Activated T-cell treated with anti-CD3 and anti-CD28 coated beads, Interleukin-2, amount 50 U/mL, for 48 hours (primary cell): ENCODE measurements at regions not wholly inside any gene's neighbourhood (a gene's known extent, or its start where the extent isn't known, plus 50 kb on each side); places are given as distances from the start of the nearest gene placed in this dataset.
"Not testable (repeated sequence)": the region's sequence is repeated elsewhere in the genome, so short reads cannot be mapped to it uniquely, and the experiment has no call there.

Source experiments
- DNase-seq, 2 experiments: peaks; one replicate each; pipeline ENCODE4 v3.0.0-alpha.2; 2020

GRCh38 chr2:4745056-4745991 lies 946.9 kb upstream of the SOX11 start:
- no peak for DNase-seq

- no peak for DNase-seq
Observed at GRCh38 chr2:4753721-4754120, 938.5 kb upstream of the SOX11 start.

GRCh38 chr2:4762951-4763376 lies 929.2 kb upstream of the SOX11 start:
- no peak for DNase-seq

- no peak for DNase-seq
Observed at GRCh38 chr2:4765787-4766530, 926.2 kb upstream of the SOX11 start.

GRCh38 chr2:4775668-4776067 lies 916.5 kb upstream of the SOX11 start:
- DNase-seq: no peak

GRCh38 chr2:4780679-4781078 lies 911.5 kb upstream of the SOX11 start:
- no peak for DNase-seq

- no peak for DNase-seq
Observed at GRCh38 chr2:4782647-4783046, 909.5 kb upstream of the SOX11 start.

- DNase-seq: no peak
Observed at GRCh38 chr2:4791488-4791887, 900.7 kb upstream of the SOX11 start.

- no peak for DNase-seq
Observed at GRCh38 chr2:4792126-4792525, 900.1 kb upstream of the SOX11 start.

GRCh38 chr2:4803396-4803795 lies 888.8 kb upstream of the SOX11 start:
- no peak for DNase-seq

GRCh38 chr2:4814137-4814536 lies 878.0 kb upstream of the SOX11 start:
- not testable (repeated sequence) for DNase-seq

GRCh38 chr2:4827836-4828235 lies 864.3 kb upstream of the SOX11 start:
- DNase-seq: no peak

- DNase-seq: no peak
Observed at GRCh38 chr2:4828682-4829374, 863.4 kb upstream of the SOX11 start.

GRCh38 chr2:4831751-4832150 lies 860.4 kb upstream of the SOX11 start:
- DNase-seq: no peak

GRCh38 chr2:4832642-4833041 lies 859.5 kb upstream of the SOX11 start:
- no peak for DNase-seq

GRCh38 chr2:4838626-4839025 lies 853.6 kb upstream of the SOX11 start:
- no peak for DNase-seq

- DNase-seq: no peak
Observed at GRCh38 chr2:4840791-4841190, 851.4 kb upstream of the SOX11 start.

- no peak for DNase-seq
Observed at GRCh38 chr2:4844881-4845280, 847.3 kb upstream of the SOX11 start.

- no peak for DNase-seq
Observed at GRCh38 chr2:4862031-4862430, 830.2 kb upstream of the SOX11 start.

- no peak for DNase-seq
Observed at GRCh38 chr2:4866198-4866597, 826.0 kb upstream of the SOX11 start.

GRCh38 chr2:4868466-4868865 lies 823.7 kb upstream of the SOX11 start:
- no peak for DNase-seq

GRCh38 chr2:4869154-4869553 lies 823.0 kb upstream of the SOX11 start:
- no peak for DNase-seq

- no peak for DNase-seq
Observed at GRCh38 chr2:4873364-4873763, 818.8 kb upstream of the SOX11 start.
